Muscle of arm (tissue), 1 donor: ENCODE measurements at regions not wholly inside any gene's neighbourhood (a gene's known extent, or its start where the extent isn't known, plus 50 kb on each side); places are given as distances from the start of the nearest gene placed in this dataset.

Experiments
- DNase-seq: peaks from one replicate; pipeline ENCODE4 v3.0.0-alpha.2; 2013

DNA sequence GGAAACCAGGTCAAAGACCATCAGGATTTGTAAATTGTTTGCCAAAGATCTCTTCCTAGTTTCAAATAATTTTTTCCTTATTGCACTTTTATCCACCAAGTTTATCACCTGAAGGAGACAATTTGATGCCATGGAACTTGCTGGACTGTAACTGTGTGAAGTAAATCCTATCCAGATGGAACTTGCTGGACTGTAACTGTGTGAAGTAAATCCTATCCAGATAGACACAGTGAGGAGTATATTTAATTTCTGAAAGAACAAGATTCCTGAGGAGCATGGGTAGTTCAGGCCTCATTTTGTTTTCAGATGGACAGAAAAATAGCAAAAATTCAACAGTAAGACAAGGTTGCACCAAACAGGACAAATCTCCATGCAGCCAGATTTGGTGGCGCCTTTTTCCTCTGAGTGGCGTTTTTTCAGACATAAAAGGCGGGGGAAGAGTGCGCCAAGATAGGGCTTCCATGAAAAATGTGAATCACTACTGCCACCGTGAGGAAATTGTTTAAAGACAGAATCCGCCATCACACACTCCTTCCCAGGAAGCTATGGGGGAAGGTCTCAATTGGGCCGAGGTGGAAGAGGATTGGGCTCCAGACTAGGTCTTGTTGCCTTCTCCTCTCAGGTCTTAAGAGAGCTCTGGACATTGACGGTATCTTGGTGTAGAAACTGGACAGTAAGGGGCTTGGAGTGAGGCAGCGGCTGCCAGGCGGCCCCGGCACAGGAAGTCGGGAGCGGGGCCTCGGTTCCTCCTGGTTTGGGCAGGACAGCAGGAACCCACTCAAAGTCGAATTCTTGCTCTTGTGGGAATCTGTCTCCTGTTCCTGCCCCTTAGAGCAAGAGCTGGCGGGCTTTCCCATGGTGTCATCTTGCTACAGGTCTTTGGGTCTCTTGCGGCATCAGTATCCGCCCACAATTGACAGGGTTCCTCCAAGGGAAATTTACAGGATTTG is 234.7 kb downstream of the OR13H1 start:
- DNase-seq, result peak; percentile 93

DNA sequence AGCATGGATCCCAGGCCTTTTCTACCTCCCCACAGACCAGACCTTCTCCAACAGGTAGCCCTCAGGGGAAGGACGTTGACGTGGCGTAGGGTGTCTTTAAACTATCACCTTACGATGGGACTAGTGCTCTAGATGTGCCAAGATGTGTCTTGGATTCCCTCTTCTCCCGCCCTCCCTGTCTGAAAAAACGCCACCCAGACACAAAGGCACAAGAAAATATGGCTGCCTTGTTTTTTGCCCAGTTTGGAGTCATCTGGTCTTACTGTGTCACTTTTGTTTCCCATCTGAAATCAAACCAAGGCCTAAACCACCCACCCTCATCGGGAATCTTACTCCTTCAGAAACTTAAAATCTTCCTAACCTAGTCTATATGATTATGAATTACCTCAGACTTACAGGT is 235.4 kb downstream of the OR13H1 start:
- DNase-seq, result no peak

DNA sequence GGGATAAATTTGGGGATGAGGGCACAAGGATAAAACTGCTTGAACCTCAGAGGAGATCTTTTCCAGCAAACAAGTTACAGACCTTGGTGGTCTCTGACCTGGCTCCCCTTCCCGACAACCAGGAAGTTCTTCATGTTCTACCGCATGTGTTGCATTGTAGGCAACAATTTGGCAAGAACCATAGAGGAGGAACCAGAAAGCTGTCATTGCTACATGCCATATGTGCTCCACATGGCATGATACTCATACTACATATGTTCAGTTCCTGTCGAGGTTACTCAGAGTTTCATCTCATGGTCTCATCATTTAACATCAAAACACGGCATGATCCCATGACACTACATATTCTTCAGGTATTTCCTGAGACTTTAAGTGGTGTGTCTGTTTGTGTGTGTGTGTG is 235.9 kb downstream of the OR13H1 start:
- DNase-seq, result no peak

DNA sequence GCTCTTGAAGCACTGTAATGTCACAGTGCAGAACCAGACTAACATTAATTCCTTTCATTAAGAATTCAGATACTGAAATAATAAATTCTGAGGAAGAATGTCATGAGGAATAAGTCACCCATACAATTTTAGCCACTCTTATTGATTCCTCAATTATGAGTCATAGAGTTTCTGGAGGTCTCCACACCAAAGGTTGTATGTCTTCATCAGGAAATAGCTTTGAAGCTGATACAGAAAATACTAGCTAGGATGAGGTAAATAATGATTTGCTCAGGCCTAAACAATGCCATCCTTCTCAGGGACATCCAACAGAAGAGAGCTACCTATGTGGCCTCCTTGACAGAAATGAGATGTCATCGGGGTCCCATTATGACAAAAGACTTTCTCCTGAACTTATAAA is 238.8 kb downstream of the OR13H1 start:
- DNase-seq, result no peak

DNA sequence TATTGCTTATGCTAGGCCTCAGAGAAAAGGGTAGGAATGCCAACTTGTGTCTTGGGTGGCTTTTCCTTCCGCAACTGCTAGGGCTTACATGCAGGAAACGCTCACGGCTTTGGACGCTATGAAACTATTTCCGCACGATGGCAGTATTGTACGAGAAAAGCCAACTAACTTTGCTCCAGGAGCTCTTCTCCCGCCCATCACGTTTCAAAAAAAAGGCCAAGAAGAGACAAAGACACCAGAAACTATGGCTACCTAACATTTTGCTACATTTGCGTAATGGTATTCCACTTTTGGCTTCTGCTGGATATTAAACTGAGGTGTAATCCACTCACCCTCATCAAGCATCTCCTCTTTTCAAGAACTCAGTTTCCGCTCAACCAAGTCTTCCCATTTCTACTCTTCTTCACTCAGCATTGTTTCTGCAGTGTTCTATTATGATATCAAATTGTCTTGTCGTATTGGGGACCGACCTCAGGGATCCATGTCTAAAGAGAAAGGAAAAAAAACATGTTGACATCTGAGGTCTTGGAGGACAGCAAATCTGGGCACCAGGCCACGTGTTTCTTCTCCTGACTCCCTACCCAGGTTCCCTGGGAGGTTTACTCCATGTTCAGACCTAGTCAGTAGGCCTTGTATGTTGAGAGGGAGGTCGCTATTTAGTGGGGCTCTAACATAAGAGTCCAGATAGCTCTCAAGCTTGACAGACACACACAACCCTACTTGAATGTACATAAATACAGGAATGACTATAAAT is 239.4 kb upstream of the STK26 start:
- peak; percentile 95 for DNase-seq

DNA sequence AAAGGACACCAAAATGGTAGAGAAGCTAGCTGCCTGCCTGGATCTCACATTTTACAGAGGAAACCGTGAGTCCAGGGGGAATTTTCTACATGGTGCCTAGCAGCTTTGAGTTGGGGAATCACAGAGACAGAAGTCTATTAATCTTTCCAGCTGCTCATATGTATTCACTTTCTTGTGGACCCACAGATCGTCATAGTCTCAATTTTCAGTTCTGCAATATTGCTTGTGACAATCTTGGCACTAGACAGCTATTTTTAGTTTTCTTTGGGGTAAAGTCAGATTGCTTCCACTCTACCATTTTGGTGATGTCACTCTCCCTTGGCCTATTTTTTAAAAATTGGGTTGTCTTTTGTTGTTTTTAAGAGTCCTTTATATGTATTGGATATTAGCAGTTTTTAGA is 233.4 kb upstream of the STK26 start:
- DNase-seq, result no peak

DNA sequence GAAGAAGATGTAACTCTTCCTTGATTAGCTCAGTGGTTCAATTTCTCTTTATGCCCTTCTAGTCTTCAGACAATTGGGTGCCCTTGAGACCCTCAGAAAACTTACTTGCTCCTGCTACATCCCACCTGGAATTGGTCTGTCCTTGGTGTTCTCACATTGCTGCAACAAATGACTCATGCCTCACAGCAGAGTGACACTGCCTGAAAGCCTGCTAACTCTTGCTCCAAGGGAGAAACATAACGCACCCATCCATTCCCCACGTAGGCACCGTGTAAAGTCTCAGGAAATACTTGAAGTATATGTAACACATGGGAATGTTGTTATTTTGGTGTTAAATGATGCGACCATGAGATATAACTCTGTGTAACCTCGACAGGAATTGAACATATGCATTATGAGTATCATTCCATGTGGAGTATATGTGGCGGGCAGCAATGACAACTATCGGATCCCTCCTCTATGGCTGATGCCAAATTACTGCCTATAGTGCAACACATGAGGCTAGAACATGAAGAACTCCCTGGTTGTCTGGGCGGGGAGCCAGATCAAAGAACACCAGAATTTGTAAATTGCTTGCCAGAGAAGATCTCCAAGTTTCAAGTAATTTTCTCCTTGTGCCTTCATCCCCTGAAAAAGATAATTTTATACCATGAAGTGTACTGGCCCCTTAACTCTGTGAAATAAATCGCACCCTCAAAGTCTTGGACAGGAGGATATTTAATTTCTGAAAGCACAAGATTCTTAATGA is 231.3 kb upstream of the STK26 start:
- no peak for DNase-seq

DNA sequence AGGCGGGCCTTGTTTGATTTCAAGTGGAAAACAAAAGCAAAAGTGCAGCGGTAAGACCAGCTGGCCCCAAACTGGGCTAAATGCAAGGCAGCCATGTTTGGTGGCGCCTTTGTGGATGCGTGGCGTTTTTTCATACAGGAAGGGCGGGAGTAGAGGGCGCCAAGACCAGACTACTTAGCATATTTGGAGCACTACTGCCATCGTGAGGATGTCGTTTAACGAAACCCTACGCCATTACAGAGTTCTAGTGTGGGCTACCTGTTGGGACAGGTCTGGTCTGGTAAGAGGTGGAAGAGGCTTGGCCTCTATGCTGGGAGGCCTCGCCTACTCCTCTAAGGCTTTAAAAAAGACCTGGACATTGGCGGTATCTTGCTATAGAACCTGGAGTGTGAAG is 230.7 kb upstream of the STK26 start:
- peak; percentile 96 for DNase-seq

DNA sequence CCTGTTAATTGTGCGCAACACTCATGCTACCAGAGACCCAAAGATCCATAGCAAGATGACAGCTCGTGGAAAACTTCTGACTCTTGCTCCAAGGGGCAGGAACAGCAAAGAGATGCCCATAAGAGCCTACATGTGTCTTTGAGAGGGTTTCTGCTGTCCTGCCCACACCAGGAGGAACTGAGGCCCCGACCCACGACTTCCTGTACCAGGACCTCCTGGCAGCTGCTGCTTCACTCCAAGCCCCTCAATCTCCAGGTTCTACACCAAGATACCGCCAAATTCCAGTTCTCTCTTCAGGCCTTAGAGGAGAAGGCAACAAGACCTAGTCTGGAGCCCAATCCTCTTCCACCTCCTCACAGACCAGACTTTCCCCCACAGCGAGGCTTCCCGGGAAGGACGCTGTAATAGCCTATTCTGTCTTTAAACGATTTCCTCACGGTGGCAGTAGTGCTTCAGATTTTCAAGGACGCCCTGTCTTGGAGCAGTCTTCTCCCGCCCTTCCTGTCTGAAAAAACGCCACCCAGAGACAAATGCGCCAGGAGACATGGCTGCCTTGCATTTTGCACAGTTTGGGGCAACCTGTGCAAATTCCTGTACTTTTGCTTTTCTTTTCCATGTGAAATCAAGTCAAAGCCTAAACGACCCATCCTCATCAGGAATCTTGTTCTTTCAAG is 230.2 kb upstream of the STK26 start:
- peak; percentile 97 for DNase-seq

DNA sequence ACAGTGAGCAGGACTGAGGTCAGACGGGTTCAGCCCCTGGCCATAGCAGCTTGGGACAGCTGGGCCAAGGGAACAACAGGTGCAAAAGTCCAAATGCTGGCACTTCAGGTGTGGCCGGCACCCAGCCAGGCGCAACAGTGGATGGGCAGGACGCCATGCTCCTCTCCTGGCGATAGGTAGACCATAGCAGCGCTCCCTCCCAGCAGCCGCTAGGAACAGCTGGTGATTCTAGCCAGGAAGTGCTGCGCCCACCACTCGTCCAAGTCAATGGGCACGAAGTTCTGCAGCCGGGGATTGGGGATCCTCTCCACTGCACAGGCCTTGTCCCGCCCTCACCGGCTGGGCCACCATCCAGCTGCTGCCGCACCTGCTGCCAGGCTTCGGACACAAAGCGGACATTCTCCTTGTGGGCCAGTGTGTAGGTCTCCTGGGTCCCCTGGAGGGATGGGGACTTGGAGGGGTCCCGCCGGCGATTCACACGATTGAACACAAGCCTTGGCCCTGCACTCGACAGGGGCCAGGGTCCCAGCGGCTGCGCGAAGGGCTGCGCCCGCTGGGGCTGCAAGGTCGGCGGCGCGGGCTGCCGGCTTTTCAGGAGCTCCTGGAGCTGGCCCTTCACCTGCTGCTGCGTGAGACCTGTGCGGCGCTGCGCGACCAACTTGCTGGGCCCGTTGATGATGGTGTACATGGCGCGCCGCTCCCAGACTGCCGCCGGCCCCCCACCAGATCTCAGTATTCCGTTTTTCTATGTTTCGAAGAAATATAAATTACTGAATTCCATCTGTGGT is 227.5 kb upstream of the STK26 start:
- DNase-seq, result no peak

DNA sequence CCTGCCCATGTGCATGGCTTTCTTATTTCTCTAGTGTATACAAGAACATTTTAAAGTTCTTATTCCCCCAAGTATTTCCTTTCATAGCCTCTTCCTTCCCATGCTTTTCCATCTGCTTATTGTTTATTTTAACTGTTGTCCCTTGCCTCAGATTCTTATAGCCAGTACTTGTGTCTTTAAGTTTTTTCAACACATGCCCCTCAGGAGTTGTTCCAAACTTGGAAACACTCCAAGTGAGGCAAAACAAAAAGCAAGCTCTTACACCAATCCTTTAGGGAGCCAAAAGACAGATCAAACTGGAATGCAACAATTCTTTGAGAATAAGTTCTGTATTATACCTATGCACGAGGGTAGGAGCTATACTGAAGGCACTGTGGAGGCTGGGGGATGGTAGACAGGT is 222.0 kb upstream of the STK26 start:
- DNase-seq, result no peak

DNA sequence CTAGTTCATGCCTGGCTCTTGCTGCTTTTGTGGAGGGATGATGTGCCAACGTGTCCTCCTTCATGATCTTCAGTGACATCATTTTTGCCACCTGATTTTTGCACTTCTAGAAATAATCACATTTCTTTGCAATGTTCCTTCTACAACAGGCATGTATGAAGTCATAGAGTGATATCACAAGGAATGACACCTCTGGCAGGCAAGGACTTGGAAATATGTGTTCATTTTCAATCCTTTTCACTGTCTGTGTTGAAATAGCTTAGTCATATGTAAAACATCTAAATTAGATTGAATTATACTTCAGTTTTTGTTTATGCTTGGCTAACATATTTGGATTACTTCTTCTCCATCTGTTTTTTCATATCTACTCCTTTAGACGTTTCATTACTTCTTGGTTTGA is 221.2 kb upstream of the STK26 start:
- no peak for DNase-seq

DNA sequence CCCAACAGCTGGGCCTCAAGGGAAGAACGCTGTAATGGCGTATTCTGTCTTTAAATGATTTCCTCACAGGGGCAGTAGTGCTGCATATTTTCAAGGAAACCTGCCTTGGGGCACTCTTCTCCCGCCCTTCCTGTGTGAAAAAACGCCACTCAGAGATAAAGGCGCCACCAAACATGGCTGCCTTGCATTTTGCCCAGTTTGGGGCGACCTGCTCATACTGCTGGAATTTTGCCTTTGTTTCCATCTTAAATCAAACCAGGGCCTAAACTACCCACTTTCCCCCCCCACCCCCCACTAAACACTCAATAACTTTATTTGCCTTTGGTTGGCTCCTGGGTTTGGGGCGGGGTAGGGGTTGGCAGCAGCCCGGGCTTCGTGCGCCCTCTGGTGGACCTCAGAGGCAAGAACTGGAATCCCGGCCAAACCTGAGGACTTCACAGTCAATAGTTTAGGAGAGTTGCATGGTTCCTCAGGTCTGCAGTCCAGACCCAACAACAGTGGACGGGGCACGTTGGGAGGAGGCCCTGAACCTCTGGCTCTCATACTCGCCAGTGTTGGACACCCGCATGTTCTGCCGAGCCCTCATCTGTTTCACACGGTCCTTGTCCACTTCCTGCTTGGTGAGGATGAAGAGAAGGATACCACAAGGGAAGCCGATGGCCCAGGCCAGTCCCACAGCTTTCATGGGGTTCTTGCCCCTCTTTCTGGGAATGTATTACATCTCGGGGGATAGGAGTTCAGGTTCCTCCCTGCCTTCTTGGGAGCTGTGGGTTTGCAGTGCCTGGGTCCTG is 220.1 kb upstream of the STK26 start:
- peak; percentile 89 for DNase-seq

DNA sequence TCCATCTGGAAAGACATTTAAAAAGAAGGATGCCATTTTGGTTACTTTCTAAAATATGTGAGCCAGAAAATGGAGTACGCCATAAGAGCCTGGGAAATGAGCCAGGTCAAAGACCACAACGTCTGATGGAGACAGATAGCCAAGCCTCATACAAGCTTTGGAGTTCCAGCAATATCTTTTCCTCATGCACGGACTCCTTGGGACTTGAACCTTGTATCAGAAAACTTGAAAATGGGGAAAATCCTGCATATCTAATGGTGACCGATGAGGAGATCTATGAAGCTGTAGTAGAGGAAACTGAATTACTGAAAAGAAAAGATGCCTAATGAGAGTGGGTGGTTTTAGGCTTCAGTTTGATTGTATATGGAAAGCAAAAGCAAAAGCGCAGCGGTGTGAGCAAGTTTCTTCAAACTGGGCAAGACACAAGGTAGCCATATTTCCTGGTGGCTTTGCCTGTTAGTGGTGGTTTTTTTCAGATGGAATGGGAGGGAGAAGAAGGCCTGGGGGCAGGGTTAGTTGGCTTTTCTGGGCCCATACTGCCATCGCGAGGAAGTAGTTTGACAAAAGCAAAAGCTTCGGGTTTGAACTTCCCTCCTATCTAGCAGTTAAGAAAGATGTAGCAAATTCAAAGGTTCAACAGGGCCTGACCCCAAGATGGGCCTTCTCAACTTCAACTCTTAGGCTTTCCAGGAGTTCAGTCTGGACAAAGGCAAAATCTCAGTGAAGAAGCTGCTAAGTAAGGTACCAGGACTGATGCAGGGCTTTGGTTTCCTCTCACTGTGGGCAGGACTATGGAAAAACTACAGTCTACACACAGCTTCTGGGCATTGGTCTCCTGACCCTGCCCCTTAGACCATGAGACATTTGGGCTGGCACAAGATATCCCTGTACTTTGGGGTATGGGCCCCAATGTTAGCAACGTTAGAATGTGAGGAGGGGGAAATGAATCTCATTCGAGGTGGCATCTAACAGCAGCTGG is 210.0 kb upstream of the STK26 start:
- peak; percentile 91 for DNase-seq

DNA sequence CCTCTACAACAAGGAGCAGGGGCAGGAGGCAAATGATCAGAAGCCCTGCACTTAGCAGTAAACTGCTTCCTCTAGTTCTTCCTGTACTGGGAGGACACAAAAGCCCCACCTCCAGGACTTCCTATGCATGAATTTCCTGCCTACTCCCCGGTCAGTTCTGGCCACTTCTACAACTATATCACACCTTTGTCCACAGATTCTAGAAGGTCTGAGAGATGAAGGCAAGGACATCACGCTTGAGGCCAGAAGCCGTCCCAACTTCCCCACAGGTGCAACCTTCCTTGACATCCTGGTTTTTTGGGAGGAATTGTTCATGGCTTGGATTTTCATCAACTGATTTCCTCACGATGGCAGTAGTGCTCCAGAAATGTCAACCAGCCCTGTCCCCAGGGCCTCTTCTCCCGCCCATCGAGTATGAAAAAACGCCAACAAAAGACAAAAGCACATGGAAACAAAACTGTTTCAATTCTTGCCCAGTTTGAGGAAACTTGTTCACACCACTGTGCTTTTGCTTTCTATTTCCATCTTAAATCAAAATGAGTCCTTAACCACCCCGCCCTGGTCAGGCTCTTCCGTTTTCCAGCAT is 206.5 kb upstream of the STK26 start:
- DNase-seq, result peak; percentile 90

DNA sequence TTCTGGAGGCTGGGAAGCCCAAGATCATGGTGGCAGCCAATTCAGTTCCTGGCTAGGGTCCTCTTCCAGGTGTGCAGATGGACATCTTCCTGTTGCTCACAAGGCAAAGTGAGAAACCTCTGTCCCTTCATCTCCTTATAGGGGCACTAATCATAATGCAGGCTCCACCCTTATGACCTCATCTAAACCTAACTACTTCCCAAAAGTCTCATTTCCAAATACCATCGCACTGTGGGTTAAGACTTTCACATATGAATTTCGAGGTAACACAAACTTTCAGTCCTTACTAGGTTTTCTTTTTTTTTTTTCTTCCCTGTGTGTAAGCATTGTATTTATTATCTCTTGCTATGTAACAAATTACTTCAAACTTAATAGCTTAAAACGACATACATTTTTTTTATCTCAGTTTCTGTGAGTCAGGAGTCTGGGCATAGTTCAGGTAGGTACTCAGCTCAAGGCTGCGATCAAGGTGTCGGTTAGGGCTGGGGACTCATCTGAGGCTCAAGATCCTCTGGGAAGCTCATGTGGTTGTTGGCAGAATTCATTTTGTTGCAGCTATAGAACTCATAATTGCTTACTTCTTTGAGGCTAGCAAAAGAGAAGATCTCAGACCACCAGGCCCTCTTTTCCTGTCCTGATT is 204.7 kb upstream of the STK26 start:
- DNase-seq, result no peak

DNA sequence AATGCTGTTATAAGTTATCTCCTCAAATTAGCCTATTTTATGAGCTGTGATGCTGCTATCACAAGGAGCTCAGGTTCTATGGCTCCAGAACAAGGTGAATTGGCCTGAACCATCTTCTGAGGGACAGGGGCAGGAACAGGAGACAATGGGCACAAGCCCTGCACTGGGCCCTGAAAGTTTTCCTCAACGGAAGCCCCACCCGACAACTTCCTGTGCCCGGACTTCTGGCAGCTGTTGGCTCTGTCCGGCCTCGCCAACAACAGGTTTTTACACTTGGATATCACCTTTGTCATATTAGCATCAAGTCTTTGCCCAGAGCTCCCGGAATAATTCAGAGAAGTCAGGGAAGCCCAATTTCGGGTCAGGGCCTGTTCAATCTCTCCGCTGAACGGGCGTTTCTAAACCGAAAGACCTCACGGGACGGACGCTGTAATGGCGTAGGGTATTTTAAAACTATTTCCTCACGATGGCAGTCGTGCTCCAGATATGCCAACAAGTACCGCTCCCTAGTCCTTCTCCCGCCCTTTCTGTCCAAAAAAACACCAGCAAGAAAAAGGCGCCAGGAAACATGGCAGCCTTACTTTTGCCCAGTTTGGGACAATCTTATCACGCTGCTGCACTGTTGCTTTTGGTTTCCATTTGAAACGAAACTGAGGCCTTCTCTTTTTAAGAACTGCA is 201.0 kb upstream of the STK26 start:
- DNase-seq, result peak; percentile 91
